WI38 (cell line): ENCODE measurements at regions not wholly inside any gene's neighbourhood (a gene's known extent, or its start where the extent isn't known, plus 50 kb on each side); places are given as distances from the start of the nearest gene placed in this dataset.

Source experiments
- H3K4me3 ChIP-seq: 2 replicates; pipeline ENCODE4 v1.5.1; 2011; ENCODE audit warnings: low read depth, mild to moderate bottlenecking, control low read depth, low read length
- CTCF ChIP-seq: IDR thresholded peaks from 2 replicates; pipeline ENCODE4 v1.5.1; 2012; ENCODE audit warnings: low read depth, mild to moderate bottlenecking, control low read depth, low read length

GRCh38 chr12:5232826-5233500 lies 189.3 kb downstream of the KCNA5 start:
- no peak for TF ChIP-seq CTCF

GRCh38 chr12:5236022-5236640 lies 192.5 kb downstream of the KCNA5 start:
- TF ChIP-seq CTCF: no peak
- H3K4me3 ChIP-seq: no peak overlapping the region

More at GRCh38 chr12:5232826-5233500, 189.3 kb downstream of the KCNA5 start:
- no peak overlapping the region for H3K4me3 ChIP-seq

GRCh38 chr12:5242440-5242839 lies 189.5 kb upstream of the NTF3 start:
- H3K4me3 ChIP-seq: no peak overlapping the region

GRCh38 chr12:5243014-5243413 lies 188.9 kb upstream of the NTF3 start:
- no peak for TF ChIP-seq CTCF
- no peak overlapping the region for H3K4me3 ChIP-seq

More at GRCh38 chr12:5242440-5242839, 189.5 kb upstream of the NTF3 start:
- no peak for TF ChIP-seq CTCF

GRCh38 chr12:5244513-5244972 lies 187.4 kb upstream of the NTF3 start:
- no peak for TF ChIP-seq CTCF
- no peak overlapping the region for H3K4me3 ChIP-seq

GRCh38 chr12:5246196-5246595 lies 185.7 kb upstream of the NTF3 start:
- no peak overlapping the region for H3K4me3 ChIP-seq
- TF ChIP-seq CTCF: no peak

GRCh38 chr12:5247144-5247543 lies 184.8 kb upstream of the NTF3 start:
- H3K4me3 ChIP-seq: no peak overlapping the region
- TF ChIP-seq CTCF: no peak
